Ishikawa (cell line): ENCODE measurements at regions not wholly inside any gene's neighbourhood (a gene's known extent, or its start where the extent isn't known, plus 50 kb on each side); places are given as distances from the start of the nearest gene placed in this dataset.

Experiments used
- CEBPB ChIP-seq: IDR thresholded peaks from 2 replicates; pipeline ENCODE4 v1.6.1; 2012
- CREB1 ChIP-seq: IDR thresholded peaks from 2 replicates; pipeline ENCODE4 v1.6.1; 2012; ENCODE audit warnings: low read depth
- EGR1 ChIP-seq: IDR thresholded peaks from 2 replicates; pipeline ENCODE4 v1.6.1; 2012
- EP300 ChIP-seq: IDR thresholded peaks from 2 replicates; pipeline ENCODE4 v1.6.1; 2012; ENCODE audit warnings: borderline replicate concordance
- MAX ChIP-seq: IDR thresholded peaks from 2 replicates; pipeline ENCODE4 v1.6.1; 2012
- RAD21 ChIP-seq: IDR thresholded peaks from 2 replicates; pipeline ENCODE4 v1.6.1; 2012; ENCODE audit warnings: low read depth
- TCF12 ChIP-seq: IDR thresholded peaks from 2 replicates; pipeline ENCODE4 v1.6.1; 2012; ENCODE audit warnings: low read depth
- YY1 ChIP-seq: IDR thresholded peaks from 2 replicates; pipeline ENCODE4 v1.6.1; 2012; ENCODE audit warnings: low read depth
- TF ChIP-seq, protein P1 (sequence below): IDR thresholded peaks from 2 replicates; pipeline ENCODE4 v1.6.1; 2012; ENCODE audit warnings: low read depth, mild to moderate bottlenecking

- TF ChIP-seq TCF12 (no peak), CREB1 (no peak), EP300 (no peak), RAD21 (no peak), CEBPB (no peak), YY1 (no peak), EGR1 (no peak), MAX (no peak)
- TF ChIP-seq, protein P1, sequence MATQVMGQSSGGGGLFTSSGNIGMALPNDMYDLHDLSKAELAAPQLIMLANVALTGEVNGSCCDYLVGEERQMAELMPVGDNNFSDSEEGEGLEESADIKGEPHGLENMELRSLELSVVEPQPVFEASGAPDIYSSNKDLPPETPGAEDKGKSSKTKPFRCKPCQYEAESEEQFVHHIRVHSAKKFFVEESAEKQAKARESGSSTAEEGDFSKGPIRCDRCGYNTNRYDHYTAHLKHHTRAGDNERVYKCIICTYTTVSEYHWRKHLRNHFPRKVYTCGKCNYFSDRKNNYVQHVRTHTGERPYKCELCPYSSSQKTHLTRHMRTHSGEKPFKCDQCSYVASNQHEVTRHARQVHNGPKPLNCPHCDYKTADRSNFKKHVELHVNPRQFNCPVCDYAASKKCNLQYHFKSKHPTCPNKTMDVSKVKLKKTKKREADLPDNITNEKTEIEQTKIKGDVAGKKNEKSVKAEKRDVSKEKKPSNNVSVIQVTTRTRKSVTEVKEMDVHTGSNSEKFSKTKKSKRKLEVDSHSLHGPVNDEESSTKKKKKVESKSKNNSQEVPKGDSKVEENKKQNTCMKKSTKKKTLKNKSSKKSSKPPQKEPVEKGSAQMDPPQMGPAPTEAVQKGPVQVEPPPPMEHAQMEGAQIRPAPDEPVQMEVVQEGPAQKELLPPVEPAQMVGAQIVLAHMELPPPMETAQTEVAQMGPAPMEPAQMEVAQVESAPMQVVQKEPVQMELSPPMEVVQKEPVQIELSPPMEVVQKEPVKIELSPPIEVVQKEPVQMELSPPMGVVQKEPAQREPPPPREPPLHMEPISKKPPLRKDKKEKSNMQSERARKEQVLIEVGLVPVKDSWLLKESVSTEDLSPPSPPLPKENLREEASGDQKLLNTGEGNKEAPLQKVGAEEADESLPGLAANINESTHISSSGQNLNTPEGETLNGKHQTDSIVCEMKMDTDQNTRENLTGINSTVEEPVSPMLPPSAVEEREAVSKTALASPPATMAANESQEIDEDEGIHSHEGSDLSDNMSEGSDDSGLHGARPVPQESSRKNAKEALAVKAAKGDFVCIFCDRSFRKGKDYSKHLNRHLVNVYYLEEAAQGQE = no peak
Observed at GRCh38 chr4:133377286-133377685, 228.2 kb downstream of the PCDH10 start.
